ENCODE measurements at regions not wholly inside any gene's neighbourhood (a gene's known extent, or its start where the extent isn't known, plus 50 kb on each side); places are given as distances from the start of the nearest gene placed in this dataset.
"Not testable (repeated sequence)": the region's sequence is repeated elsewhere in the genome, so short reads cannot be mapped to it uniquely, and the experiment has no call there.

GRCh38 chr2:33712674-33713073, 113.6 kb upstream of the FAM98A start:
- no peak for DNase-seq

DNA sequence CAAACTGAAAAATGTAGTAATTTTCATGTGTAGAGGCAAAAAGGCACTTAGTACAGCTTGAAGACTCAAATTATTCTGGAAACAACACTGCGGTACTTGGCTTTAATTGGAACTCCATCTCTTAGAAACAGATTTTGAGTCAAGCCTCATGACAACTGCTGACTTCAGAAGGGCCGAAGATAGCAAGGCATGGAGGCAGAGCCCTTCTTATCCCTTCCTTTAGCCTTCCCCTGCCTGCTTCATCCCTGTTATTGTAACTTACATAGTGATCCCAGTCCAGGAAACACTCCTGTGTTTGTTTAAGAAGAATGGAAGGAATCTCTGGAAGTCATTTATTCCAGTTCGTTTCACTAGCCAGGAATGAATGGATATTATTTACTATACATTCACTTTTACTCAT, 110.9 kb upstream of the FAM98A start:
- no peak for DNase-seq

GRCh38 chr2:33707312-33707711, 108.2 kb upstream of the FAM98A start:
- DNase-seq: no peak

- no peak for DNase-seq
These were observed 107.3 kb upstream of the FAM98A start for GRCh38 chr2:33706410-33706809.

DNA sequence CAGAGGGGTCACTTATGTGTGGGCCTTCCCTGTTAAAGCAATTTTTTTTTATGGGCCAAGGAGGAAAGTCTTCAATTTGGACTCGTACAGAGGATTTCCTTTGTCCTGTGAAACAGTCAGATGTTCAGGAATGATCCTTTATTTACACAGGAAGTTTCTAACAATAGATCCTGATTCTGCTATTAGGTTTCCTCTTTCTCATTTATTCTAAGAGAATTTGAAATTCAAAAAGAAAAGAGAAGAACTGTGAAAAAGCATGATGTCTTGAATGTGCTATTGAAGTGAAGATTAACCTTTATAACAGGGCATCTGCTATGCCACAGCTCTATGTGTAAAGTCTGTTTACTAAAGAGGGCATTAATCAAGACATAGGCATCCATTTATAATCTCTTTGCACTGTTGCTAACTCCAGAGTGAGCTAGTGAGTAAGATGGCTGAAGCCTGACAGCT, 105.3 kb upstream of the FAM98A start:
- DNase-seq: no peak

DNA sequence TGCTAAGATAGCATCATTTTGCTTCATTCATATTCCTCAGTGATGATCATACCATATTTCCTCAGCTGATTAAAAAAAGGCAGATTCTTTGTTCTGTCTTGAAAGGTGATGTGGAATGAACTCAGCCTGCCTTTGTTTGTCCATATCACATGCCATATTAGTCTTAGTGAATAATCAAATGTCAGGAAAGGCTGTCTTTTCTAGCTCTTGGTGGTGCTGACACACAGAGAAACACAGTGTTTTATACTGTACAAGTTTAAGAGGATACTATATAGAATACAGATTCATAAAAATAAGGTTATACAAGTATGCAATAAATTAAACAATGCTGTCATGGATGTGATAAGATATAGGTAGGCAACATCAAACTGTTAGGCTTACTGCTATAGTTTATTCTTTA, 97.1 kb upstream of the FAM98A start:
- DNase-seq: no peak

GRCh38 chr2:33694904-33695303, 95.8 kb upstream of the FAM98A start:
- no peak for DNase-seq

GRCh38 chr2:33690686-33691085, 91.6 kb upstream of the FAM98A start:
- not testable (repeated sequence) for DNase-seq

DNA sequence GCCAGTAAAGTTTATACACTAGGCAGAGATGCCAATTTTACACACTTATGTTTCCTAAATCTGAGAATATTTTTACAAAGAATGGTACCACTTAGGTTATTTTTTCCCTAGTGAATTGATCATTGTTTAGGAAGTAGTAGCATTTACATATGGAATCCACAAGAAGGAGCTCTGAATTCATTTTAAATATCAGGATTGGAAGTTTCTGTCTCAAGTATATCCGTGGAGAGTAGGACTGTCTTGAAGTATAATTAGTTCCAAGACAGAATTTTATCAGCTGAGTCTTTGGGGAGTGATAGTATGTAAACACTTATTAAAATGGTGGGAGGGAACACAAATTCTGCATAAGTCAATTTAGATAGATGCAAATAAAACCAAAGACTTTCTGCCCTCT, 82.3 kb upstream of the FAM98A start:
- no peak for DNase-seq

DNA sequence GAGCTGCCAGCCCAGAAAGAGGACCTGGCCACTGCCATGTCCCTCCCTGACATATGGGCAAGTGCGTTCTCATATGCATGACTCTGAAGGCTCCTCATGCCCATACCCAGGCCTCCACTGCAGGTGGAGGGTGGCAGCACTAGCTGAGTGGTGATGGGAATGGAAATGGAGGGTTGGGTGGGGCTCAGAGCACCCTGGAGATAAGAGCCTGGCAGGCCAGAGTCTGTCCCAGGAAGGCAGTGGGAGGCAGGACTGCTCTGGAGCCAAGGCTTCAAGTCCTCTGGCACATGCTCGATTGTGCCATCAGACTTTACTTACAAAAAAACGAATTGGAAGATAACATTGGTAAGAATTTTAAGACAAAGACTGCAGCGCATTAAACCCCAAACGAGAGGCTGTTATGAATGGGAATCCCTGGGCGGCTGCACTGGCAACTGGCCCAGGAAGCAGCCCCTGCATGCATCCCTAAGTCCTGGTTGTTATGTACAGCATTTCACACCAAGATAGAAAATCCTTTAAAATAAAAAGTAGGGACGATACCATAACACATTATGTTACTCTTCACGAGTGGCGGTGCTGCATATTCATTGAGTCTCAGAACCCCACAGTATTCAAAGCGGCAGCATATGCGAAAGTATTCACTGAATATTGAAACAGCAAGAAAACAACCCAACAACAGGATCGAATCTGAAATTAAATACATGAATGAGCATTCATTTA, 81.7 kb upstream of the FAM98A start:
- no peak for DNase-seq

- no peak for DNase-seq
These were observed 79.3 kb upstream of the FAM98A start for GRCh38 chr2:33678436-33678835.

DNA sequence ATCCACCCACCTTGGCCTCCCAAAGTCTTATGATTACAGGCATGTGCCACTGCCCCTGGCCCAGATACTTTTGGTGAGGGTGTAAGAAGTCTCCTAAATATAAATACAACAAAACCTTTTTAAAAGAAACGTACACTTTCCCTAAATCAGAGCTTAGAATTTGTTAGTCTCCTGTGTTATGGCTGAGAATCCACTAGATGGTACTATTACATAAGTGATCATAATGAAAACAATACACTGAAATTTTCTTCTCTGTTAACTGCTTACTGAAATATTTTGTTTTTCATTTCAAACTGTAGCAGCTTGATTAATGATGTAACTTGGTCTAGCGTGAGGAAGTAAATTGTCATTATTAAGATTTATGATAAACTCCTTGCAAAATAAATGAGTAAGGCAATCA, 74.8 kb upstream of the FAM98A start:
- no peak for DNase-seq

DNA sequence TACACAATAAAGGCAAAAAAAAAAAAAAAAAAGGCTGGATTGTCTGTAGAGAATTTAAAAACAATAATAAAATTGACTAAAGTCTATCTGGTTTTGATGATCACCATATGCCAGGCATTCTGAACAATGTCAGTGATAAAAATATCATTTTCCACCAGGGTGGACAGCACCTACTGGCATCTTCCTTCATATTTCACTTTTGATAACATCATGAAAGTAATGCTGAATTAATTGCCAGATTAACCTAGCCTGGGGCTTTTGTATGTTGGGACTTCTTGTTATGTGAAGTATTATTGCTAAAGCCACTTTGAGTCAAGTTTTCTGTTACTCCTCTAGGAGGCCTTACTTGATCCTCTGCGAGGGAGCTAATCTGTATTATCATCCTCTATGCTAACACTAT, 73.8 kb upstream of the FAM98A start:
- no peak for DNase-seq

DNA sequence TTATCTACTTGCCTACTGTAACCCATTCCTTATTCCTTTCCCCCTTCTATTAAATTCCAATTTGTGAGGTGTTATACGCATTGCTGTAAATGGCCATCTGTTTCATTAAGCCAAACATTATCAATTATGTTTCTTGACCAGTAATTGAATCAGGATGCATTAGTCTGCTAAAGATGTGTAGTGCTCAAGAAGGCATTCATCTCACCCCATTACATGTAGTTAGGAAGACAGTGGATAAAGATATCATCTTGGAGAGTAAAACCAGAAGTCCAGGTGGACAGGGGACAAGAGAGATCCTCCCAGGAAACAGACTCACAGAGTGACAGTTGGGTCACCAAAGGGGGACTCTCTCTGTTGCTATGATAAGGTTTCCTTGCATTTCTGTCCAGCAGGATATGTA, 73.3 kb upstream of the FAM98A start:
- no peak for DNase-seq

GRCh38 chr2:33671198-33671597, 72.1 kb upstream of the FAM98A start:
- DNase-seq: no peak

- no peak for DNase-seq
These were observed 71.4 kb upstream of the FAM98A start for GRCh38 chr2:33670392-33670937.

- DNase-seq: no peak
These were observed 67.8 kb upstream of the FAM98A start for GRCh38 chr2:33666879-33667278.

GRCh38 chr2:33665039-33665438, 65.9 kb upstream of the FAM98A start:
- no peak for DNase-seq

GRCh38 chr2:33660416-33661123, 61.5 kb upstream of the FAM98A start:
- DNase-seq: no peak

DNA sequence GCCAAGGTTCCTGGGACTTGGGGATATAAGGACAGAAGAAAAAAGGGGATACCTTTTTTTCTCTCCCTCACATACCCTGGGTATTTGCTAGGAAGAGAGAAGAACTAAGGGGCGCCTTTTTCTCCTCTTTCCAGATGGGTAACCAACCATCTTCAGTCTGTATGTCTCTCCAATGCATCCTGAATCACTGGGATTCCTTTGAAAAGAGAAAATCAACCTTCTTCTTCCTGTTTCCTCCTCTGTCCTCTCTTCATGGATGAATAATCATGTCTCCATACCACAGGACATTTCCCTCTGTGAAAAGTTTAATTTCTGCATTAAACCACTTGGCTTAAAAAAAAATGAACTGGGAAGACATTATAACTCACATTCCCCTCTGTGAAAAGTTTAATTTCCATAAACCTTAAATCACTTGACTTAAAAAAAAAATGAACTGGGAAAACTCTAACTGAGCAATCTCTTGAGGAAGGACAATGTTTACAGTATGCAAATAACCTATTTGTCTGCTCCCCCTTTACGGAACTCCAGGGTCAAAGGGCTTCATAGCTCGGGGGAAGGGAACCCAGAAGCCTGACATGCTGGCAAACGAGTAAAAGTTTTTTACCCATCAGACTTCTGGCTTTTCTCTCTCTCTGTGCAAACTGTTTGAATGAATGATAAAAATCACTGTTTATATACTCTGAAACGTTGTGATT, 56.7 kb upstream of the FAM98A start:
- DNase-seq: no peak

- DNase-seq: no peak
These were observed 53.7 kb upstream of the FAM98A start for GRCh38 chr2:33652830-33653229.

GRCh38 chr2:33650171-33650570, 51.1 kb upstream of the FAM98A start:
- DNase-seq: no peak

Measured in inflammatory macrophage treated with lipopolysaccharide for 4 hours (primary cell).